Glutamatergic neuron (in vitro differentiated cells): ENCODE measurements at regions not wholly inside any gene's neighbourhood (a gene's known extent, or its start where the extent isn't known, plus 50 kb on each side); places are given as distances from the start of the nearest gene placed in this dataset.

Source experiments
- DNase-seq: peaks from one replicate; pipeline ENCODE4 v3.0.0; 2022
- H3K27ac Mint-ChIP-seq: one replicate; pipeline ENCODE4 v1.8.0; 2020; ENCODE audit warnings: mild to moderate bottlenecking, mixed read lengths, inconsistent platforms; ENCODE audit not compliant: unreplicated experiment
- H3K27me3 Mint-ChIP-seq: one replicate; pipeline ENCODE4 v1.8.0; 2020; ENCODE audit warnings: mild to moderate bottlenecking, moderate library complexity, mixed read lengths, inconsistent platforms; ENCODE audit not compliant: unreplicated experiment
- H3K36me3 Mint-ChIP-seq: one replicate; pipeline ENCODE4 v1.8.0; 2020; ENCODE audit warnings: mild to moderate bottlenecking, mixed read lengths, inconsistent platforms; ENCODE audit not compliant: unreplicated experiment
- H3K4me1 Mint-ChIP-seq: one replicate; pipeline ENCODE4 v1.8.0; 2020; ENCODE audit warnings: mild to moderate bottlenecking, low read depth, mixed read lengths, inconsistent platforms; ENCODE audit not compliant: unreplicated experiment
- H3K4me3 Mint-ChIP-seq: one replicate; pipeline ENCODE4 v1.8.0; 2020; ENCODE audit warnings: mild to moderate bottlenecking, mixed read lengths, inconsistent platforms; ENCODE audit not compliant: unreplicated experiment
- H3K9me3 Mint-ChIP-seq: one replicate; pipeline ENCODE4 v1.8.0; 2020; ENCODE audit warnings: mild to moderate bottlenecking, moderate library complexity, mixed read lengths, inconsistent platforms; ENCODE audit not compliant: unreplicated experiment
- CTCF ChIP-seq: fragments of 200-600 bp; sonication (generic); IDR thresholded peaks from one replicate; pipeline ENCODE4 v1.5.0; 2021; ENCODE audit not compliant: partially characterized antibody, unreplicated experiment

DNA sequence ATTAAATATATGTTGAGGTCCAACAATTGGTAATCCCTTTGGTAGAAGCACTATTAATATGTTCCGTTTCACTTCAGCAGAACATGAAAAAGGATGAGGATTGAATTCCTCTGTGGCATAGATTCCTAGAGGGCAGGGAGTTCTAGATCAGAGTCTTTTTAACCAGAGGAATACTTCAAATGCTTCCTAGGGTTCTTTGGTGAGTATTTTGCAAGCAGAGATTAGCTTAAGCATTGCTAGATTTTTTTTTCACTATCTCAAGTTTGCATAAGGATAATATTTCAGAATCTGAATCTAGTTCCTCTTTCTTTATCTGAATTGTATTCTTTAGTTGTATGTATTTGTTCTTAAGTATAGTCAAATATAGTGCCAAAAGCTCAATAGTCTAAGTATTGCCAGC is 116.6 kb upstream of the ADAMTSL1 start:
- DNase-seq, result no peak
- Mint-ChIP-seq H3K36me3 (no peaks in the 10 kb centered on the region), H3K27me3 (no peaks in the 10 kb centered on the region), H3K27ac (no peak overlapping the region), H3K4me1 (no peaks in the 10 kb centered on the region), H3K4me3 (no peak overlapping the region), H3K9me3 (no peaks in the 10 kb centered on the region)
- no peak for TF ChIP-seq CTCF

DNA sequence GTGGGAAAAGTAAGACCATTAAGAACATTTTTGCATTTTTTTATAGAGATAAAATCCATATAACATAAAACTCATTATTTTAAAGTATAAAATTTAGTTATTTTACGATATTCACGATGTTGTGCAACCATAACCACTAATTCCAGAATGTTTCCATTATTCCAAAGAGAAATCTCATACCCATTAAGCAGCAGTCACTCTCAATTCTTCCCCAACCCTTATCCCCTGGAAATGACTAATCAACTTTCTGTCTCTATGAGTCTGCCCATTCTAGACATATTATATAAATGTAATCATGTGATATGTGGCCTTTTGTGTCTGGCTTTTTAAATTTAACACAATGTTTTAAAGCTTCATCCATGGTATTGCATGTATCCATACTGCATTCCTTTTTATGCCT is 115.6 kb upstream of the ADAMTSL1 start:
- TF ChIP-seq CTCF, result no peak
- DNase-seq, result no peak
- no peaks in the 10 kb centered on the region for H3K4me1 Mint-ChIP-seq
- H3K4me3 Mint-ChIP-seq, result no peak overlapping the region
- H3K27ac Mint-ChIP-seq, result no peak overlapping the region
- H3K36me3 Mint-ChIP-seq, result no peaks in the 10 kb centered on the region
- H3K27me3 Mint-ChIP-seq, result no peaks in the 10 kb centered on the region
- no peaks in the 10 kb centered on the region for H3K9me3 Mint-ChIP-seq

GRCh38 chr9:18359335-18359734 is 114.6 kb upstream of the ADAMTSL1 start:
- Mint-ChIP-seq H3K4me1 (no peaks in the 10 kb centered on the region), H3K27me3 (no peaks in the 10 kb centered on the region), H3K9me3 (no peaks in the 10 kb centered on the region), H3K27ac (no peak overlapping the region), H3K4me3 (no peak overlapping the region), H3K36me3 (no peaks in the 10 kb centered on the region)
- no peak for DNase-seq
- no peak for TF ChIP-seq CTCF

DNA sequence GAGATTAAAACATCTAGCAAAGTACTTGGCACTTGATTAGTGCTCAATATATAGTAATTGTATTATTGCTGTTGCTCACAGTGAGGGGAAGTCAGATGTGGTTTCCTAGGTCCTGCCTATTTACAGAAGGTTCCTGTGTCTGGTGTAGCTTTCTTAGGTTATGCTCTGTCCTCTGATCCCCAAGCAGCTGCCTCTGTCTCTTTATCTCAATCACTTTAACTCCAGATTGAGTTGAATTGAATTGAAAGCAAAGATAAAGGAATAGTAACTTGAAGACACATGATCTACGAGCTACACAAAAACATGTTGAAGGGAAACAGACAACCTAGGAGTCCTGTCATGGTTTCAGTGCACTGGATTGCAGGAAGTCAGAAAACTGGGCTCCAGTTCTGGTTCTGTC is 113.9 kb upstream of the ADAMTSL1 start:
- H3K9me3 Mint-ChIP-seq, result no peaks in the 10 kb centered on the region
- no peak for DNase-seq

GRCh38 chr9:18361646-18362045 is 112.3 kb upstream of the ADAMTSL1 start:
- Mint-ChIP-seq H3K4me1 (no peaks in the 10 kb centered on the region), H3K27me3 (no peaks in the 10 kb centered on the region), H3K4me3 (no peak overlapping the region), H3K9me3 (no peaks in the 10 kb centered on the region), H3K27ac (no peak overlapping the region), H3K36me3 (no peaks in the 10 kb centered on the region)
- no peak for TF ChIP-seq CTCF
- DNase-seq, result no peak

More for the DNA sequence above, 113.9 kb upstream of the ADAMTSL1 start:
- H3K4me3 Mint-ChIP-seq, result no peak overlapping the region
- H3K27ac Mint-ChIP-seq, result no peak overlapping the region
- H3K27me3 Mint-ChIP-seq, result no peaks in the 10 kb centered on the region
- TF ChIP-seq CTCF, result no peak
- no peaks in the 10 kb centered on the region for H3K36me3 Mint-ChIP-seq
- H3K4me1 Mint-ChIP-seq, result no peaks in the 10 kb centered on the region
